ENCODE measurements at regions not wholly inside any gene's neighbourhood (a gene's known extent, or its start where the extent isn't known, plus 50 kb on each side); places are given as distances from the start of the nearest gene placed in this dataset.

GRCh38 chr7:68030530-68030929 is 1033.9 kb downstream of the TYW1 start:
- TF ChIP-seq EP300 (IDR thresholded peaks at IDR 0.05) = no peak
- no peak for TF ChIP-seq POLR2A (IDR thresholded peaks at IDR 0.05)
- TF ChIP-seq POLR2AphosphoS5 (IDR thresholded peaks at IDR 0.05) = no peak
- no peak for TF ChIP-seq CTCF (IDR thresholded peaks at IDR 0.05)
- no peaks in the 10 kb centered on the region for H3K36me3 ChIP-seq
- intact Hi-C loops (cut with DNase I) = no loop called here
- no peaks in the 10 kb centered on the region for H3K27me3 ChIP-seq
- 54 to 81% methylated on average over 3 of the region's 3 CpGs for WGBS, 2 donors
- H3K27ac ChIP-seq = no peak overlapping the region
- no peak overlapping the region for H3K4me3 ChIP-seq
- DNase-seq = no peak
- peaks cover 0 to 11% (median 0%) of the 10 kb centered on the region in 4 donors for H3K9me3 ChIP-seq
- no peaks in the 10 kb centered on the region for H3K4me1 ChIP-seq

GRCh38 chr7:68031180-68031943 is 1034.7 kb downstream of the TYW1 start:
- WGBS, 2 donors = 51 to 78% methylated on average over 5 of the region's 5 CpGs
- H3K36me3 ChIP-seq = no peaks in the 10 kb centered on the region
- DNase-seq = no peak
- H3K27me3 ChIP-seq = no peaks in the 10 kb centered on the region
- no peak overlapping the region for H3K27ac ChIP-seq
- H3K4me1 ChIP-seq = no peaks in the 10 kb centered on the region
- intact Hi-C loops (cut with DNase I) = no loop called here
- peaks cover 0 to 11% (median 0%) of the 10 kb centered on the region in 4 donors for H3K9me3 ChIP-seq
- TF ChIP-seq POLR2A (IDR thresholded peaks at IDR 0.05) = no peak
- no peak for TF ChIP-seq POLR2AphosphoS5 (IDR thresholded peaks at IDR 0.05)
- TF ChIP-seq EP300 (IDR thresholded peaks at IDR 0.05) = no peak
- H3K4me3 ChIP-seq = no peak overlapping the region

GRCh38 chr7:68038621-68039314 is 1042.1 kb downstream of the TYW1 start:
- H3K9me3 ChIP-seq = peaks cover 0 to 2% (median 0%) of the 10 kb centered on the region in 4 donors
- no peaks in the 10 kb centered on the region for H3K27me3 ChIP-seq
- no peaks in the 10 kb centered on the region for H3K36me3 ChIP-seq
- DNase-seq = no peak
- no peaks in the 10 kb centered on the region for H3K4me1 ChIP-seq
- H3K4me3 ChIP-seq = no peak overlapping the region
- no peak overlapping the region for H3K27ac ChIP-seq
- WGBS, 2 donors = 29 to 56% methylated on average over 4 of the region's 4 CpGs
- no peak for TF ChIP-seq CTCF (IDR thresholded peaks at IDR 0.05)
- no peak for TF ChIP-seq POLR2A (IDR thresholded peaks at IDR 0.05)
- TF ChIP-seq POLR2AphosphoS5 (IDR thresholded peaks at IDR 0.05) = no peak
- no peak for TF ChIP-seq EP300 (IDR thresholded peaks at IDR 0.05)
- intact Hi-C loops (cut with DNase I) = no loop called here

- Histone ChIP-seq H3K4me3 (no peak overlapping the region), H3K27ac (no peak overlapping the region), H3K4me1 (no peaks in the 10 kb centered on the region), H3K36me3 (no peaks in the 10 kb centered on the region), H3K9me3 (peaks cover 0 to 2% (median 0%) of the 10 kb centered on the region in 4 donors), H3K27me3 (no peaks in the 10 kb centered on the region)
- no peak for TF ChIP-seq POLR2A (IDR thresholded peaks at IDR 0.05)
- DNase-seq = no peak
- 65 to 75% methylated on average over 6 of the region's 6 CpGs for whole genome bisulfite sequencing, 2 donors
- intact Hi-C loops (cut with DNase I) = no loop called here
Observed at GRCh38 chr7:68041554-68041953, 1044.9 kb downstream of the TYW1 start.

- Histone ChIP-seq H3K9me3 (peaks cover 0 to 2% (median 0%) of the 10 kb centered on the region in 4 donors), H3K4me1 (no peaks in the 10 kb centered on the region), H3K4me3 (no peak overlapping the region), H3K36me3 (no peaks in the 10 kb centered on the region), H3K27me3 (no peaks in the 10 kb centered on the region), H3K27ac (no peak overlapping the region)
- no peak for TF ChIP-seq CTCF (IDR thresholded peaks at IDR 0.05)
- intact Hi-C loops (cut with DNase I) = no loop called here
- WGBS, 2 donors = 85 to 88% methylated on average over 4 of the region's 4 CpGs
- DNase-seq = no peak
Observed at GRCh38 chr7:68043546-68043945, 1046.9 kb downstream of the TYW1 start.
